HG02885 (cell line): ENCODE measurements at regions not wholly inside any gene's neighbourhood (a gene's known extent, or its start where the extent isn't known, plus 50 kb on each side); places are given as distances from the start of the nearest gene placed in this dataset.

Experiments used
- ATAC-seq: cut with Tn5 transposase; IDR thresholded peaks from one replicate; pipeline ENCODE4 v1.9.1; 2021; ENCODE audit warnings: mild to moderate bottlenecking; ENCODE audit not compliant: unreplicated experiment, poor library complexity

GRCh38 chrX:16222151-16222550 lies 54.9 kb downstream of the MAGEB17 start:
- no peak for ATAC-seq

DNA sequence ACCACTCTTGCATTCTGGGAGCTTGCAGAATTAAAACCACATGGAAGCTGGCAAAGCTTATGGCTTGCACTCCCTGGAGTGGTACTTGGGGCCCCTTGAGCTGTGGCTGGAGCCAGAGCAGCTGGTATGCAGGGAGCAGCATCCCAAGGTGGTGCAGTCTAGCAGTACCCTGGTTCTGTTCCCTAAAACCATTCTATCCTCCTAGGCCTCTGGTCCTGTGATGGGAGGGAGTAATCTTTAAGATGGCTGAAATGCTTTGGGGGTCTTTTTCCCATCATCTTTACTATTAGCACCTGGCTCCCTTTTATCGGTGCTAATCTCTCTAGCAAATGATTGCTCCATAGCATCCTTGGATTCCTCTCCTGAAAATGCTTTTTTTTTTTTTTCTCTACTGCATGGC lies 56.1 kb downstream of the MAGEB17 start:
- ATAC-seq, result no peak

DNA sequence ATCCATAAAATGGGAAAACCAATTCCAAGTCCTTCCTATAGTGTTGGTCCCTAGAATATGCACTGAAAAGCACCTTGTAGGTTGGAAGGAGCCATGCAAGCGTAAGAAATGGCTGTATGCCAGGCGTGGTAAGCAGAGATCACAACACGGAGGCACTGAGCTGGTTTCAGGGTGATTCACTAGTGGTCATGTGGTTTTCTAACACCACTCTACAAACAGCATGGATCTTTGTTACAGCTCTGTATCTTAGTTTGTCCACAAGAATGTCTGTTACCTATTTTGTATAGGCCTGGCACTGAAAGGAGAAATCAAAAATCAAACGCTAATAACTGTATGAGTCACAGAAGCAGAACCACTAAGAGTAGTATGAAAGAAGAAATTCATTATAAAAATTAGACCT lies 71.9 kb downstream of the MAGEB17 start:
- peak; percentile 94 for ATAC-seq

DNA sequence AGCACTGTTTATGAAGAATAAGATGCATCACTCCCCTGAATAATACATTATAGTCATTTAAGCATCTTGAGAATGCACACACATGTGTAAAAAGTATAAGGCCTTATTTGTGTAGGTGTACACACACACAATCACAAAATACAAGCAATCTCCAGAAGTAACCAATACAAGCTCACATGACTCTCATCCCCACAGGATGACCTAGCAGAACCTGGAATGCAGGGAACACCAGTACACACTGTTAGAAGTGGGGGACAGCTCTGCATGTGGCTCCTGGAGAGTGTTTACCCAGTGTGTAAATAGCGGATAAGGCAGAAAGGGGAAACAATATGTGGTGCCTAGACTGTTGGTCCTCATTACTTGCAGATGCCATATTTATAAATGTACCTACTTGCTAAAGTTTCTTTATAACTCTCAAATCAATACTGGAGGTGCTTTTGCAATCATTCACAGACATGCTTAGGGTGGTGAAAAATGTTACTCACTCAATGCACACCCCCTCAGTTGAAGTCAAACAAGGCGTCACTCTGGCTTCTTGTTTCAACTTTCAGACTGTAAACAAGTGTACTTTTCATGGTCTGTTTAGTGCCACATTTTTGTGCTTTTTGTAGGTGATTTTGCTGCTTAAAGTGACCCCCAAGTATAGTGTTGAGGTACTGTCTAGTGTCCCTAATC lies 73.1 kb downstream of the MAGEB17 start:
- no peak for ATAC-seq

GRCh38 chrX:16240968-16241367 lies 73.7 kb downstream of the MAGEB17 start:
- ATAC-seq, result no peak

GRCh38 chrX:16250296-16250695 lies 83.0 kb downstream of the MAGEB17 start:
- ATAC-seq, result no peak

DNA sequence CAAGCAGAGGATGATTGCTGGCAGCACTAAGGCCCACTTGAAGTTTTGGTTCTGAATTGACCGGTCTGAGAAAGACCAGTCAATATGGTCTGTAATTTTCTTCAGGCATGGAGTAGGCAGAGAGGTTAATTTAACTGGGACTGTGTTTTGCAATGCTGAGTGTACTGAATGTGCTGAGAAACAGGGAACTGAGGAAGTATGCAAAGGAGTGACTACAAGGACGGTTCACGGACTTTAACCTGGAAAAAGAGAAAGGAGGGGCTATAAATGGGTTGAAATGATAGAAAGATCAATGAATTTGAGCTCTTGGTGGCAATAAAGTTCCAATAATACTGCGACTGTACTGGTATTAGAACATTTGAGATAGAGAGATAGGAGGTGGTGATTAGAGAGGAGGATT lies 84.5 kb downstream of the MAGEB17 start:
- ATAC-seq, result no peak

DNA sequence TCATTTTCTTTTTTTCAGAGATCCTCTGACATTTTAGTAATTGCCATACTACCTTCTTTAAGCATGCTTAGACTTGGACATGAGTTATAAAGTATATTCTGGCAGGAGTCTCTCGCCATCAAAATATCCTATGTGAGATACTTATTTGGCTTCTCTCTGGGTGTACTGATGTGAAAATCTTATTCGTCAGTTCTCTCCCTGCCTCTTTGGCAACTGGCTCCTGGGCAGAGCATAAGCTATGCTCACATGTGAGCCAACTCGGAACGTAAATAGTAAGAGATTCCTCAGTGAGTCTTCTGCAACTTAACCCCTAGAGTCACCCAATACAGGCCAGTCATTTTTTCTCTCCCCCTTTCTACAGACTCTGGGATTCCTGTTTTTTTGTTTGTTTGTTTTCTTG lies 91.6 kb downstream of the MAGEB17 start:
- ATAC-seq, result no peak

DNA sequence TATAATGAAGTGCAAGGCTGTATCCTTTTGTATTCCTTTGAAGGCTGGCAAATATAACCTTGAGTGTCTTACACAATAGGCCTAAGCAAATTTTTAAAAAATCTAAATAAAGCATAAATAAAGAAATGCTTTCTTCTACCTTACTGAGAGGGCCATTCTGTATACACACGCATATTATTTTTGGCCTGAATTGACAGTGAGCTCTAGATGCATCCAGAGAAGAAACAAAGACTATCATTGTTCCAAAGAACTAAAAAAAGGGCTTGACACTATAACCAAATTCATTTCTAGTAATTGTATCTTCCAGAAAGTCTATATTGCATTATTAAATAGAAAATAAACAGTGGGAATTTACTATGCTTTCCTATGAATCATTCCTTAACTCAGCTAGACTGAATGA lies 100.2 kb downstream of the MAGEB17 start:
- no peak for ATAC-seq

DNA sequence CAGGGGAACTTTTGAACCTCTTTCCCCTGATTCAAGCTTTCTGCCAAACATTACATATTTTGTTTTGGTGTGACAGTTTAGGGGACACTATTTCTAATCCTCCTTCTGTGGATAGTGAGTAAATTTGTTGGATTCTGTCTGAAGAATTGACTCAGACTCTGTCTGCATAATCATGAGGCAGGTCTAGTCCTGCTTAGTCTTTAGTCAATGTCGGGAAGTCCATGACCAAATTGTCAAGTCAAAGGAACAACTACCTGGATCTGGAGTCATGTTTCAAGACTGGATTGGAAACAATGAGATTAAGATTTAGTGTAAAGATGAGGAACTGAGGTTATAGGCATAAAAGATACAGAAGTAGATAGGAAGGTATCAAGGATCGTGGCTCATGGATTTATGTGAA lies 100.9 kb downstream of the MAGEB17 start:
- ATAC-seq, result no peak

- ATAC-seq, result no peak
Observed at GRCh38 chrX:16278927-16279326, 111.6 kb downstream of the MAGEB17 start.

GRCh38 chrX:16282209-16282608 lies 114.9 kb downstream of the MAGEB17 start:
- ATAC-seq, result no peak

- ATAC-seq, result no peak
Observed at GRCh38 chrX:16284842-16285241, 117.6 kb downstream of the MAGEB17 start.

- ATAC-seq, result no peak
Observed at GRCh38 chrX:16290997-16291396, 123.7 kb downstream of the MAGEB17 start.

DNA sequence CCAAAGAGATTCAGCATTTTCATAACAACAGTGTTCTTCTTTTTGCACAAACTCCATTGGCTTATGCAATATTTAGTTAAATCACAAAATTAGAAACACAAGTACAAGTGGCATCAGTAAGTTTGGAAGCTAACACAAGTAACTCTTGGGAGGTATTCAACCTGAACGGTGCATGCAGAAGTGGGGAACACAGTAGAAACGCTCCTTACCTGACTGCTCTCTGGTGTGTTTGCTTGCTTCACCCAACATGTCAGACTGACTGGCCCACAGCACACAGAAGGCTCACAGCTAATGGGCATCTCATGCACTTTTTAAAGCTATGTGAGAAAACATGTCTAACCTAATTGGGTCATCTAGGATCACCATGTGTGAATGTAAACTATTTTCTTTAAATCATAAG lies 133.6 kb downstream of the MAGEB17 start:
- no peak for ATAC-seq

DNA sequence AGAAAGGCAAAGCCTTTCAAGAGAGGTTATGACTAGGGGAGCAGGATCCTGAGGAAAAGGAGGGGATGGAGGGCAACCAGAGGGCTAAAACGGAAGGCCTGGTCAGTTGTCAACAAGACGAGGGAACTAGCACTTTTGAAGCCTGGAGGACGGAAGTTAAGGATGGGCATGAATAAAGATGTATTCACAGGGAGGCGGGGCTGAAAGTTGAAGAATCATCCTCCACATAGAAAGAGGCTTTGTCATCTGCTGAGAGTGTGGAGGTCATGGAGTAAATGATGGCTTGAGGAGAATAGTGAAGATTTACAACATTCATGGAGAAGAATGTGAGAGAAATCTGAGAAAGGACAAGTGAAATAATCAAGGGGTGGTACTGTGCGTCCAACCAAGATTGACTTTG lies 137.5 kb downstream of the MAGEB17 start:
- no peak for ATAC-seq

DNA sequence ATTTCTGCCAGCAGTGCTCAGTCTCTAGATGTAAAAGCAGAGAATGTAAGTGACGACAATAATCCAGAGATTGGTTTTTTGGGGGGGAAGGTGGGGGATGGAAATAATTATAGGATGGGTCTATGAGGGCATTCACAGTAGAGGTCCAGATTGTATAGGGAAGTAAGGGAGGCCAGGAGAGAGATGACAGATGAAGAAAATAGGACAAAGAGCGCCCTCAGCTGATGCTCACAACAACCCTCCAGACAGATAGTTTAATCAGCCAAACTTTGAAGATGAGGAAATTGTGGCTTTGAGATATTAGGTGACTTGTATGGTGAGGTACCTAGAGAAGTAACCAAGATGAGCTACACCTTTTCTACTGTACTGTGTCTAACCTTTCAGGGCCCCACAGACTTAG lies 137.9 kb downstream of the MAGEB17 start:
- ATAC-seq, result no peak

DNA sequence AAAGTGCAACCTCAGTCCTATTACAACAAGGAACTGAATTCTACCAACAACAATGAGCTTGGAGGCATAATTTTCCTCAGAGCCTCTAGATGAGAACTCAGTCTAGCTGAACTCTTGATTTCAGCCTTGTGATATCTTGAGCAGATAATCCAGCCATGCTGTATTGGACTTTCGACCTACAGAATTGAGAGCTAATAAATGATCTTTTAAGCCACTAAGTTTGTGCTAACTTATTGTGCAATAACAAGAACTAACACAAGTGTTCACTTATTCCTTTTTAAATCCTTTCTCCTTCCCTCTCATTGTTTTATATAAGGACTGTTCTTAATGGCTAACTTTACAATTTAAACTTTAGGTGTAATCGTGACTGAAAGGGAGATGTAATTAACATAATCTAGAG lies 140.7 kb downstream of the MAGEB17 start:
- ATAC-seq, result no peak

DNA sequence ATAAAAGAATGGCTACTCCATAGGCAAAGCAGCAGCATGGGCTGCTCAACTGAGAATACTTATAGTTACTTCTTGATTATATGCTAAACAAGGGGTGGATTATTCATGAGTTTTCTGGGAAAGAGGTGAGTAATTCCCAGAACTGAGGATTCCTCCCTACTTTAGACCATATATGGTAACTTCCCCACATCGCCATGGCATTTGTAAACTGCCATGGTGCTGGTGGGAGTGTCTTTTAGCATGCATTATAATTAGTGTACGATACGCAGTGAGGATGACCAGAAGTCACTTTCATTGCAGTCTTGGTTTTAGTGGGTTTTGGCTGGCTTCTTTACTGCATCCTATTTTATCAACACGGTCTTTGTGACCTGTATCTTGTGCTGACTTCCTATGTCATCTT lies 141.5 kb downstream of the MAGEB17 start:
- ATAC-seq, result no peak

- no peak for ATAC-seq
Observed at GRCh38 chrX:16310326-16310725, 143.0 kb downstream of the MAGEB17 start.

GRCh38 chrX:16311671-16312070 lies 144.4 kb downstream of the MAGEB17 start:
- no peak for ATAC-seq

DNA sequence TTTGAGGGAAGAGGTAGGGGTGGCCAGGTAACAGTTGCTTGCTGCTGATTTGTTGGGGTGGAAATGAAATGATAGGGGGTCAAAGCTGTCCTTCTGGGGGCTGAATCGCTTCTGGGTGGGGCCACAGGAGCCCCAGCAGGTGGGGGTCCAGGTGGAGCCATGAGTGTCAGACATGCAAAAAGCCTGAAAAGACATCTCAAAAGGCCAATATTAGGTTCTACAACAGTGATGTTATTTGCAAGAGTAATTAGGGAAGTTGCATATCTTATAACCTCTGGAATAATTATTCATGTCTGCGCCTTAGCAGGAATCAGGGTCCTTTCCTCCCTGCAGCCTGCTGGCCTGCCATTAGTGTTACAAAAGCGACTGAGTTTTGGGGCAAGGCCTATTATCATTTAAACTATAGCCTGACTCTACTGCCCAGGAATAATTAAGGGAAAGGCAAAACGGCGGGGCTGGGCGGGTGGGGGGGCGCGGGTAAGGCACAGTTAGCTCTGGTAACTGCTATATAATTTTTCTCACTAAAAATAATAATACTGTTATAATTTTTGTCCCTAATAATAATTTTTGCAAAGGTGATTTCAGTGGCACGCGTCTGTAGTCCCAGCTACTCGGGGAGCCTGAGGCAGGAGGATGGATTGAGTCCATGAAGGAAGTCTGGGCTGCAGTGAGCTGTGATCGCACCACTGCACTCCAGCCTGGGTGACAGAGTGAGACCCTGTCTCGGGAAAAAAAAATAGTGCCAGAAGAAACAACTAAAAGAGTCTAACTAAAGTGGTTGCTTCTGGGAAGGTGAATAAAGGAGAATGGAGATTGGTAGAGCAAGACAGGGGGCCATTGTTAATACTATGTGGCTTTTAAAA lies 145.7 kb downstream of the MAGEB17 start:
- ATAC-seq, result no peak
